WTC11 (cell line): ENCODE measurements at regions not wholly inside any gene's neighbourhood (a gene's known extent, or its start where the extent isn't known, plus 50 kb on each side); places are given as distances from the start of the nearest gene placed in this dataset.

Source experiments
- ATAC-seq: fragments of 200-7000 bp; cut with Tn5 transposase; 2 replicates; pipeline ENCODE4 v1.10.0; 2021; ENCODE audit warnings: mild to moderate bottlenecking, moderate library complexity
- CTCF ChIA-PET: fragments of 300-600 bp; sonication (Branson Sonifier 250); formaldehyde crosslinking; loops from one replicate; lab custom pipeline; 2021; ENCODE audit warnings: antibody characterized with exemption; lab: Charles Lee
- POLR2A ChIA-PET: fragments of 350-600 bp; sonication (Branson Sonifier 250); formaldehyde crosslinking; loops from one replicate; lab custom pipeline; 2021; ENCODE audit warnings: antibody characterized with exemption; lab: Charles Lee
- DNase-seq: peaks from one replicate; pipeline ENCODE4 v3.0.0; 2021; ENCODE audit warnings: low spot score
- H3K27ac Mint-ChIP-seq: 2 replicates; pipeline ENCODE4 v1.8.0; 2021; ENCODE audit warnings: mixed read lengths
- H3K27me3 Mint-ChIP-seq: 2 replicates; pipeline ENCODE4 v1.8.0; 2021; ENCODE audit warnings: low read depth, mild to moderate bottlenecking, moderate library complexity, mixed read lengths
- H3K36me3 Mint-ChIP-seq: 2 replicates; pipeline ENCODE4 v1.8.0; 2021; ENCODE audit warnings: mixed read lengths
- H3K4me1 Mint-ChIP-seq: 2 replicates; pipeline ENCODE4 v1.8.0; 2022; ENCODE audit warnings: mixed read lengths
- H3K4me3 Mint-ChIP-seq: 2 replicates; pipeline ENCODE4 v1.8.0; 2021; ENCODE audit warnings: mild to moderate bottlenecking, moderate library complexity, mixed read lengths
- H3K9me3 Mint-ChIP-seq: 2 replicates; pipeline ENCODE4 v1.8.0; 2021; ENCODE audit warnings: mixed read lengths
- ARID4B ChIP-seq: sonication (generic); formaldehyde crosslinking; IDR thresholded peaks from 2 replicates; pipeline ENCODE4 v1.8.0; 2023; ENCODE audit warnings: missing genetic modification reagents, mild to moderate bottlenecking, borderline replicate concordance
- ATF1 ChIP-seq: sonication (generic); formaldehyde crosslinking; IDR thresholded peaks from 2 replicates; pipeline ENCODE4 v1.8.1; 2023; ENCODE audit warnings: mild to moderate bottlenecking, moderate library complexity, missing genetic modification reagents
- E2F1 ChIP-seq: sonication (generic); formaldehyde crosslinking; IDR thresholded peaks from 2 replicates; pipeline ENCODE4 v1.8.0; 2022; ENCODE audit warnings: mild to moderate bottlenecking, missing genetic modification reagents
- ELF4 ChIP-seq: sonication (generic); formaldehyde crosslinking; IDR thresholded peaks from 2 replicates; pipeline ENCODE4 v1.8.1; 2022; ENCODE audit warnings: low read depth, mild to moderate bottlenecking, moderate library complexity, missing genetic modification reagents
- EMX1 ChIP-seq: fragments of 250-450 bp; sonication (Bioruptor Pico); IDR thresholded peaks from 2 replicates; pipeline ENCODE4 v1.8.0; 2021; ENCODE audit warnings: mild to moderate bottlenecking
- FOXK1 ChIP-seq: sonication (generic); formaldehyde crosslinking; IDR thresholded peaks from 2 replicates; pipeline ENCODE4 v1.8.0; 2022; ENCODE audit warnings: mild to moderate bottlenecking, moderate library complexity, missing genetic modification reagents
- GTF2I ChIP-seq: fragments of 250-450 bp; sonication (Bioruptor Pico); conservative IDR thresholded peaks from 2 replicates; pipeline ENCODE4 v1.4.0; 2021; ENCODE audit warnings: mild to moderate bottlenecking
- IRF2 ChIP-seq: sonication (generic); formaldehyde crosslinking; IDR thresholded peaks from 2 replicates; pipeline ENCODE4 v1.8.0; 2022; ENCODE audit warnings: low read depth, missing genetic modification reagents, borderline replicate concordance
- JAZF1 ChIP-seq: fragments of 250-450 bp; sonication (Bioruptor Pico); IDR thresholded peaks from 2 replicates; pipeline ENCODE4 v1.9.0; 2021; ENCODE audit warnings: moderate library complexity, mild to moderate bottlenecking, inconsistent platforms
- JUN ChIP-seq: sonication (generic); formaldehyde crosslinking; IDR thresholded peaks from 2 replicates; pipeline ENCODE4 v1.8.0; 2023; ENCODE audit warnings: mild to moderate bottlenecking, missing genetic modification reagents
- NFE2L1 ChIP-seq: sonication (generic); formaldehyde crosslinking; IDR thresholded peaks from 2 replicates; pipeline ENCODE4 v1.8.1; 2023; ENCODE audit warnings: missing genetic modification reagents
- NR1H2 ChIP-seq: sonication (generic); formaldehyde crosslinking; IDR thresholded peaks from 2 replicates; pipeline ENCODE4 v1.9.0; 2021; ENCODE audit warnings: mild to moderate bottlenecking, moderate library complexity, missing genetic modification reagents
- NR2C2 ChIP-seq: sonication (generic); formaldehyde crosslinking; IDR thresholded peaks from 2 replicates; pipeline ENCODE4 v1.8.0; 2022; ENCODE audit warnings: mild to moderate bottlenecking, missing genetic modification reagents
- RELA ChIP-seq: sonication (generic); formaldehyde crosslinking; IDR thresholded peaks from 2 replicates; pipeline ENCODE4 v1.8.1; 2022; ENCODE audit warnings: missing genetic modification reagents, mild to moderate bottlenecking, borderline replicate concordance
- RORB ChIP-seq: fragments of 250-450 bp; sonication (Bioruptor Pico); IDR thresholded peaks from 2 replicates; pipeline ENCODE4 v1.9.0; 2021; ENCODE audit warnings: mild to moderate bottlenecking
- SMAD4 ChIP-seq: sonication (generic); formaldehyde crosslinking; IDR thresholded peaks from 2 replicates; pipeline ENCODE4 v1.8.0; 2022; ENCODE audit warnings: mild to moderate bottlenecking, missing genetic modification reagents
- SP1 ChIP-seq: sonication (generic); formaldehyde crosslinking; conservative IDR thresholded peaks from 2 replicates; pipeline ENCODE4 v1.8.1; 2022; ENCODE audit warnings: missing genetic modification reagents
- USF2 ChIP-seq: sonication (generic); formaldehyde crosslinking; IDR thresholded peaks from 2 replicates; pipeline ENCODE4 v1.8.1; 2023; ENCODE audit warnings: mild to moderate bottlenecking, missing genetic modification reagents, moderate library complexity
- ZBTB21 ChIP-seq: sonication (generic); formaldehyde crosslinking; IDR thresholded peaks from 2 replicates; pipeline ENCODE4 v1.8.1; 2023; ENCODE audit warnings: mild to moderate bottlenecking, missing genetic modification reagents, borderline replicate concordance
- ZBTB43 ChIP-seq: sonication (generic); formaldehyde crosslinking; IDR thresholded peaks from 2 replicates; pipeline ENCODE4 v1.8.1; 2023; ENCODE audit warnings: mild to moderate bottlenecking, missing genetic modification reagents
- ZNF219 ChIP-seq: sonication (generic); formaldehyde crosslinking; IDR thresholded peaks from 2 replicates; pipeline ENCODE4 v1.8.0; 2023; ENCODE audit warnings: missing genetic modification reagents, mild to moderate bottlenecking, borderline replicate concordance
- ZNF416 ChIP-seq: fragments of 250-450 bp; sonication (Bioruptor Pico); IDR thresholded peaks from 2 replicates; pipeline ENCODE4 v1.9.0; 2021; ENCODE audit warnings: mild to moderate bottlenecking, inconsistent platforms
- ZNF423 ChIP-seq: fragments of 250-450 bp; sonication (Bioruptor Pico); IDR thresholded peaks from 2 replicates; pipeline ENCODE4 v2.1.2; 2022; ENCODE audit warnings: mild to moderate bottlenecking, moderate library complexity
- ZNF512 ChIP-seq: sonication (generic); formaldehyde crosslinking; IDR thresholded peaks from 2 replicates; pipeline ENCODE4 v1.8.1; 2022; ENCODE audit warnings: missing genetic modification reagents, borderline replicate concordance

GRCh38 chr13:22107549-22107948 is 436.7 kb downstream of the FGF9 start:
- peaks cover 11% of the 10 kb centered on the region for H3K4me1 Mint-ChIP-seq
- H3K4me3 Mint-ChIP-seq: no peak overlapping the region
- DNase-seq: no peak
- H3K27me3 Mint-ChIP-seq: no peaks in the 10 kb centered on the region
- CTCF ChIA-PET: no interaction called here
- no peaks in the 10 kb centered on the region for H3K36me3 Mint-ChIP-seq
- ATAC-seq: no peak
- H3K9me3 Mint-ChIP-seq: no peaks in the 10 kb centered on the region
- no peak overlapping the region for H3K27ac Mint-ChIP-seq
- TF ChIP-seq NFE2L1 (no peak), RELA (CRISPR knock-in tag) (no peak)
- POLR2A ChIA-PET: no interaction called here

GRCh38 chr13:22108283-22108942 is 437.5 kb downstream of the FGF9 start:
- POLR2A ChIA-PET: no interaction called here
- Mint-ChIP-seq H3K4me1 (peaks cover 16% of the 10 kb centered on the region), H3K27ac (no peak overlapping the region), H3K36me3 (no peaks in the 10 kb centered on the region), H3K27me3 (no peaks in the 10 kb centered on the region), H3K9me3 (no peaks in the 10 kb centered on the region), H3K4me3 (no peak overlapping the region)
- TF ChIP-seq USF2 (CRISPR knock-in tag) (no peak), ZNF512 (no peak), NR1H2 (no peak), EMX1 (CRISPR knock-in tag) (no peak), JUN (CRISPR knock-in tag) (no peak), ZNF219 (CRISPR knock-in tag) (no peak), JAZF1 (CRISPR knock-in tag) (no peak), ZNF423 (CRISPR knock-in tag) (no peak), E2F1 (CRISPR knock-in tag) (no peak), ZBTB43 (CRISPR knock-in tag) (no peak), ARID4B (no peak), SMAD4 (no peak)
- no peak for DNase-seq
- CTCF ChIA-PET: no interaction called here
- ATAC-seq: no peak

GRCh38 chr13:22108979-22109378 is 438.1 kb downstream of the FGF9 start:
- Mint-ChIP-seq H3K4me3 (no peak overlapping the region), H3K27ac (no peak overlapping the region), H3K4me1 (peaks cover 22% of the 10 kb centered on the region), H3K27me3 (no peaks in the 10 kb centered on the region), H3K36me3 (no peaks in the 10 kb centered on the region), H3K9me3 (no peaks in the 10 kb centered on the region)
- ATAC-seq: no peak
- ChIA-PET POLR2A (no interaction called here), CTCF (no interaction called here)
- DNase-seq: no peak
- TF ChIP-seq FOXK1: no peak
- TF ChIP-seq ZNF416 (CRISPR knock-in tag): no peak
- no peak for TF ChIP-seq ELF4 (CRISPR knock-in tag)
- no peak for TF ChIP-seq NFE2L1
- no peak for TF ChIP-seq ATF1 (CRISPR knock-in tag)
- TF ChIP-seq NR2C2 (CRISPR knock-in tag): no peak
- no peak for TF ChIP-seq RORB (CRISPR knock-in tag)
- TF ChIP-seq USF2 (CRISPR knock-in tag): no peak
- TF ChIP-seq EMX1 (CRISPR knock-in tag): no peak
- TF ChIP-seq SP1 (CRISPR knock-in tag): no peak
- TF ChIP-seq GTF2I (CRISPR knock-in tag): no peak
- no peak for TF ChIP-seq ZBTB21
- no peak for TF ChIP-seq IRF2 (CRISPR knock-in tag)
